ENCODE measurements at regions not wholly inside any gene's neighbourhood (a gene's known extent, or its start where the extent isn't known, plus 50 kb on each side); places are given as distances from the start of the nearest gene placed in this dataset.

DNA sequence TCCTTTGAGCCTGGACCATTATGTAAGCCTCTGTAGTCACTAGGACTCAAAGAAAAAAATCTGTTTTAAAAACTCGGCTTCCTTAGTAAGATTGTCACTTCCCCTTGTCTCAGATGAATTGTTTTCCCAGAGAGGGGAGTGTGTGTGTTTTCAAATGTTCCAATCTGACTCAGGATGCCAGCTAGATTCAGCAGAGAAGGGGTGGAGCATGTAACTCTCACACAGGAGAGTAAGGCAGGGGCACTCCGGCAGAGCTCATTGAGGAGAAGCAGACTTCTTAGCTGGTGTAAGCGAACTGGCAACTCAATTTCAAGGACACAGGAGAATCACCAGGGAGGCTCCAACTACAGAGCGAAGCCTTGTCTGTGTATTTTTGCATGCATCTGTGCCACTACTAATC lies 623.2 kb downstream of the LMO4 start:
- peak in 1 of 2 donors; percentile 17 for DNase-seq (ENCODE audit: low read depth in 2 of 2)

DNA sequence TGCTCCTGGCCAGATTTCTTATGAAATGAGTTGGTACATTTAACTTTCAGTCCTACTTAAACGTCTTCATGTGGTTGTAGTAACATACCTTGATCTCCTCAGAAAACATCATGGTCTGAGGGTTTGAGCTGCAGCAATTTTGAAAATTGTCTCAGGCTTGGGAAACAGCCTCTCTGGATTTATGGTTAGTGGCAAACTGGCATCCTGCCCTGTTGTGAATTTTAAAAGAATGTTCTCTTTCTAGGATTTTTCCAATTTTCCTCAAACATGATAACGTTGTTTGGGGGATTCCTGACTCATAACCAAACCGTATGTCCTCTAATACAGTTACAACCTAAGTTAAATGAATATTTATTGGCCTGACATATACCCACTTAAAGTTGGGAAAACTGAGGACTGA lies 624.4 kb downstream of the LMO4 start:
- no peak for DNase-seq (ENCODE audit: low read depth in 2 of 2)

DNA sequence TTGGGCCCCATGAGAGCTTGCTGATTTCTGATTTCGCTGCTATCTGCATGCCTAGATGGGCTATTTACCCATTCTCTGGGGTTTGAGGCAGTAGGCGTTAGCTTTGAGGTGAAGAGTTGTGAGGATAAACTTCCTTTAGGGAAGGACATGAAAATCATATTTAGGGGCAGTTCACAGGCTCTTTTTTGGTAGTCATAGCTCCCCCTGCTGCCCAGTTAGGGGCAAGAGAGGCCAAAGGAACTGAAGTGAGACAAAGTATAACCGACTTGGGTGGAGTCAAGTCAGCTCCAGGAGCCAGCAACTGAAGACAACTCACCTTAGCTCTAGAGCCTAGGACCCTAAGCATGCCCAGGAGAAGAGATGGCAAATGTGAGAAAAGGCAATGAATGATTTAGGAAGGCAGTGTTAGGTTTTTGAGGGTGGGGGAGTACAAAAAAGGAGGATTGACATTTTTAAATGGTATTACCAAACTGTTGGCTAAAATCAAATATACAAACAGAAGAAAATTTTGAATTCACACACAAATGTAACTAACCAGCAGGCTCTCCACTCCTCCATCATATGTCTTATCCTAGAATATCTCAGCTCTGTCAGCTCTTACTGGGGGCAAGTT lies 625.2 kb downstream of the LMO4 start:
- DNase-seq (ENCODE audit: low read depth in 2 of 2), result peak; percentile 71 to 72

DNA sequence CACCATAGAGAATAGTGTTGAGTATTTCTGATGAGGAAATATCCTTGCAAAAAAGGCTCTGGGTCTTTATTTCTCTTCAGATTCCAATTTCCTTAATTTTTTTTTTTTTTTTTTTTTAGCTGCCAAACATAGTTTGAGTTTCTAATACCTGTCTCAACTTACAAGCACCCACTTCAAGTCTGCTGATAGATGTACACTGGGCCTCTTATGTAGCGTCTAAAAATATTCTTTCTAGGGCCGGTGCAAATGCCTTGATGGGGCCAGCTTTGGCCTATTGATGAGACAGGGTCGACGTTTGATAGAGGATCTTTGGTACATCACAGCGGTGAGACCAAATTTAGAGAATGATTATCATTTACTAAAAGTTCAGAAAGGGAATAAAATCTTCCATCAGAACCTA lies 626.4 kb downstream of the LMO4 start:
- DNase-seq (ENCODE audit: low read depth in 2 of 2), result no peak

DNA sequence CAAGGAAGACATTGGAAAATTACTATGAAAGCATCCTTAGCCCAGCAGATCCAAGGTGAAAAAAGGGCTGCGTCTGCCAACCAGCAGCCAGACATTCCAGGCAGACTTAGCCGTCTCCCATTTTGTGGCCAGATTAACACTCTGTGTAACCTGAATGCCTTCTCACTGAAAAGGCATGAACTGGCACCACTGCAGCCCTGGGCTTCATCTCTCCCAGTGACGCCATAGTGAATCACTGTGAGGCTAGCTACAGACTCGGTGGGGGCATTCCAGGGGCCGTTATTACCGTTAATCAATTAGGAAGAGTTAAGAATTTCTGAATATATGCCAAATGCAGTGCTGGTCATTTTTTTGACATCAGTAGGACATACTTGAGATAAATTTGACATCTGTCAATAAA lies 627.4 kb downstream of the LMO4 start:
- peak in 1 of 2 donors; percentile 16 for DNase-seq (ENCODE audit: low read depth in 2 of 2)

DNA sequence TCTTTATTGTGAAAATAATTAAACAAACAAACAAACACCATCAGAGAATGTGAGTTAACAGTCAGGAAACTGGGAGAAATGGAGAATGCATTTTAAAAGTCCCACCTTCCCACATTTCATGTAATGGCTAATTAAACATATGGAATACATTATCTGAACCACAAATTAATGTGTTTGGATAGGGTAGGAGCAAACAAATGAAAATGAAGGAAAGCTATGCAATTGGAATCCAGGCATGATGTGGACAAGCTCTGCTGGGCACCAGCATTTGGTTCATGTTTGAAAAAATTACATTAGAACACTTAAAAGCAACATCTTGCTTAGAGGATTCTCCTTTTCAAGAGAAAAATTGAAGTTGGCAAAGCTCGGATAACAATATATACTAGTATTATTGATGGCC lies 628.1 kb downstream of the LMO4 start:
- no peak for DNase-seq (ENCODE audit: low read depth in 2 of 2)

DNA sequence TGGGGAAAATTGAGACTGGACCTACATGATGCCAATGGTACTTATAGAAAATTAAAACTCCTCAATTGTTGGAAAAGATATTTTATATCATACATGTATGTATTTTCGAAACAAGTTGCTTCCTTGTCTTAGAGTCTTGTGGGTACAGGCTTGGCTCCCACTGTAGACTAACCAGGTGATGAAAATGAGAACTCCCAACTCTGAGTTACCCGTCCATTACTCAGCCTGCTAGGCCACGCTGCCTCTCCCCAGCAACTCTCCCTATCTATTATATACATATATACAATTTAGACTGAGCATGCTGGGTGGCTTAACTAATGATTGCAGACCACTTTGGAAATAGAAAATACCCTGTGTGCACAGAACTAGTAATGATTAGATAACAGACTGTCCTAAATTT lies 628.7 kb downstream of the LMO4 start:
- no peak for DNase-seq (ENCODE audit: low read depth in 2 of 2)

DNA sequence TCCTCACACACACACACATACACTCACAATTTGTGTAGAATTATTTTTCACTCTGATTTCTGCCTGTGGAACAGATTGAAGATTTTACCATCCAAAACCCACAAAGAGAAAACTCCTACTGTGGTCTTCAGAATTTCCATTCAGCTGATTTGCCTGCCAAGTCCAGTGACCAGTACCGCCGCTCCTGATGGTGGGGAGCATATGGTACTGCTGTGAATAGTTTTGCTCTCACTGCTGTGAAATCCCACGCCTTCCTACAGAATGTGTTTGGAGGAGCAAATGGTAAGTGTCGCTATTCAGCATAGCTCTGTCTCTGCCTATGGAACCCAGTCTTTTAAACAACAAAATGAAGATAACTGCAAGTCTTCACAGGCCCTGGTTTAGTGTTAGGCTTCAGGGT lies 629.5 kb downstream of the LMO4 start:
- DNase-seq (ENCODE audit: low read depth in 2 of 2), result no peak

DNA sequence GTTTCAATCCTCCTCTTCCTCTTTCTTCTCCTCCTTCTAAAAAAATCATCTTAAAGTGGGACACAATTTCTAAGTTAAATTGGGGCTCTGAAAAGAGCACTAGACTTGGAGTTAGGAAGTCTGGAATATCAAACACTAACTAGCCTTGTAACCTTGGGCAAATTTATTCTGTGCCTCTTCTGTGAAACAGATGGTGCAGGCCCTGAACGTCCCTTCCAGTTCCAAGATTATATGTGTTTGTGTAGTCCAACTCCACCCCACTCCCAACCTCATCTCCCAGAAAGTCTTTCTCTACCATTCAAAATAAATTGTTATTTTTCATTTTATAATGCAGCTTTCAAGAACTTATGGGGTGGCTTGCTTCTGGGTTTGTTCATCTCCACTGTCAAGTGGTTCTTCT lies 630.0 kb downstream of the LMO4 start:
- no peak for DNase-seq (ENCODE audit: low read depth in 2 of 2)

DNA sequence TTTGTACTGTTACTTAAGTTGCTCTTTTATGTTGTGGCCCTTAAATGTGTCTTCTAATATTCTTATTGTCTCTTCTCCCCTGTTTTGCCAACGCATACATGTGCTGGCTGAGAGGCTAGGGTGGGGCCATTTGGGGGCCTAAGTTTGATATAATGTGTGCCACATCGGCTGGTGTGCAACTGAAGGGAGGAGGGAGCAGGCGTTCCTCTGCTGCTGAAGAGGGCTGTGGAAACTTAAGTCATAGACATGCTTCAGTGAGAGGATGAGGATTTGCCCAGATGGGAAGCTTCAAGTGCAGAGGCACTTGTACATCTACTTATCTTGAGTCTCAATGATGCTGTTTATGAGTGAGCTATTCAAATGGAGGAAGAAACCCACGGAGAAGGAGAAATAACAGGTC lies 630.6 kb downstream of the LMO4 start:
- DNase-seq (ENCODE audit: low read depth in 2 of 2), result no peak

DNA sequence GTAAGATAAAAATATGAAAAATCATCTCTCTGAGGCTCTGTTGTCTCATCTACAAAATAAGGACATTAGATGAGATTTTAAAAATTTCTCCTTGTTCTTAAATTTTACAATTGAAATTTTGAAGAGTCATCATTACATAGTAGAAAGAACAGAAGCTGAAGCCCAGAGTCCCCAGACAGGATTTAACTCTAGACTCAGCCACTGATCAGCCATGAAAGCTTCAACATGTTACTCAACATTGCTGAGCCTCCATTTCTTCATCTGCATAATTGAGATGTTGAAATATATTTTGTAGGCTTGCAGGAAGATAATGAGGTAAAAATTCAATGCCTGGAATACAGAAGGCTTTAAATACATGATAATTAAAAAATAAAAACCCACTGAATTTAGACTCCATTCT lies 633.3 kb downstream of the LMO4 start:
- no peak for DNase-seq (ENCODE audit: low read depth in 2 of 2)

DNA sequence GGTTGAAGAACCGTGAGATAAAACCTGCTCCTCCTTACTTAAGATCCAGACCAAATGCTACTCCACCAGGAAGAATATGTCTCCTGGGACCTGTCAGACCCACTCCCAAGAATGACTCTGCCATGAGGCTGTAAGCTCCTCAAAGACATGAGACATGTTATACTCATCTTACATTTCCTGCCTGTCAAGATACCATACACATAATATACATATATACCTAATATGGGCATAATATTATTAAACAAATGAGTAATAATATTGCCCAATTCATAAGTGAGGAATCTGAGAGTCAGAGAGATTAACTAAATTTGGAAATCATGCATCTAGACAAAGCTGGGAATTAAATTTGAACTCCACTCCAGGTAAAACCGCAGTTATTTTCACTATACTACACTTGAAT lies 634.9 kb downstream of the LMO4 start:
- no peak for DNase-seq (ENCODE audit: low read depth in 2 of 2)

DNA sequence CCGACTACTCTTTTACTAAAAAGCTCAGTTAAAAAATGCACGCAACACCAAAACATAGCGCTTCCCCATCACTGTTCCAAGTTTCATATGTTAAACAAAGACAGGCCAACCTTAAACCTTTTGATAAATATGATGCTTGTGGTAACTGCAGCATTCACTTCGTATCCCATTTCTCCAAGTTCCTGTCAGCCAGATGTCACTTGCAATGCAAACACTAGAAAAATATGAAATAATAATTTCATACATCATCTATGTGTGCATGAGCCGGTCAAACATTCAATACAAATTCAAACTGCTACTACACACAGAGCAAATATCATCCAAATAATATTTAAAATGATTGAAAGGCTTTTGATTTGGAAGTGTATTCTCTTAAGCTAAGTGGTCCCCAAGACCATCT lies 636.5 kb downstream of the LMO4 start:
- DNase-seq (ENCODE audit: low read depth in 2 of 2), result no peak

DNA sequence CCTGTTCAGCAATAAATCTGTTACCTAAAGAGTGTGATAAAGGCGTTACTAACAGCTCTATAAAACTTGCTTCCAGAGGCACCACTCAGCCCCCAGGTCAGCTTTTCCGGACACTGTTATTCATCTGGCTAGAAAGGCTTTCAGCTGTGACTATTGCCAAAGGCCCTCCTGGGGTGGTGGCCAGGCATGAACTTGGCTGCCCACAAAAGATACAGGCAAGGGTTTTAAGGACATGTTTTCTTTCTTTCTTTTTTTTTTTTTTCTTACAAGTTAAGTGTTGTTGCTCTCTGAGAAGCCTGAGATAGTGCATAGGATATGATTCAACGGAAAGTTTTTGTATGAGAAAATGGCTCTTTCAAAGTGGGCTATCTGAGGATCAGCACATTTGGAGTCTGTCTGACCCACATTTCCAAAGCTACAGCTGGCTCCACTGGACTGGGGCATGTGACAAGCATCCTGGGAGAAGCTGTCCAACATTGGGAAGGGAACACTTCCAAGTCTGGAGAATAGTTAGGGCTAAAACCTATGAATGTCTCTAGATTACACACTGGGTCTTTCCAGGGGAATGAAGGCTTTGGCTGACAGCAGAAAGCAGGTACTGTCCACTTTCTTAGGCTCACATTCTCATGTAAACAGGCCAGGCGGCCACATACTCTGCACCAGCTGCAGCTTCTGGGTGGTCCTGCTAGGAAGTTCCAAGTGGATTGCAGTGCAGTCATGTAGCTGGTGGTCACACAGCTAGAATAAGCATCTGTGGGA lies 639.7 kb downstream of the LMO4 start:
- peak in 1 of 2 donors; percentile 2 for DNase-seq (ENCODE audit: low read depth in 2 of 2)

DNA sequence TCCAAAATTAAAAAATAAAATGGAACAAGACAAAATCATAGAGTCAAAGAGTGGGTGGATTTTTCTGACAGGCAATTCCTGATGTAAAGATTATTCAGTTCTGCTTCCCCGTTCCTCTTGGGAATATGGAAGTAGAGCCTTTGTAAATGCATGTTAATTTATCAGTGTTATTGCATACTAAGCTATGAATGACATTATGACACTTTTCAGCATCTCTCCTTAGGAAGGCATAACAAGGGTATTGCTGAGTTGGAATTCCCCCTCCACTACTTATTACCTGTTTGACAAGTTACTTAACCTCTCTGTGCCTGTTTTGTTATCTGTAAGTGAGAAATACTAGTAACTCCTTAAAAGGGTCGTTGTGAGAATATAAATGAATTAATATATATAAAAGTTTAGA lies 640.4 kb downstream of the LMO4 start:
- DNase-seq (ENCODE audit: low read depth in 2 of 2), result no peak

DNA sequence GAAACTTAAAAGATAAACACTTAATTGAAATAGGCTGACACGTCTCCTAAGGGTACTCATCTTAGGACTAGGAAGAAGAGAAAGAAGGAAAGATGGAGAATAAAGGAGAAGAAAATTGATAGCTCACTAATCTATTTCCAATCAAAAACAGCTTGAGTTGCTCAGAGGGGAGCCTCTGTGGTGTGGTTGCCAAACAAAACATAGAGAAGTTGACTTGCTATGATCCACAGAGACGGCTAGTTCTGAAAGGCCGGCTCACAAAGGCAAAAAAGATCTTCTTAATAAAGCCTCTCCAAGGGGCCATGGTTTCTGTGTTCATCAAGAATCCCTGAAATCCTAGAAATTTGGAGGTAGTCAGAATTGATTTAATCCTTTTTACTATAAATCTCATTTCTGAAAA lies 644.1 kb downstream of the LMO4 start:
- no peak for DNase-seq (ENCODE audit: low read depth in 2 of 2)

DNA sequence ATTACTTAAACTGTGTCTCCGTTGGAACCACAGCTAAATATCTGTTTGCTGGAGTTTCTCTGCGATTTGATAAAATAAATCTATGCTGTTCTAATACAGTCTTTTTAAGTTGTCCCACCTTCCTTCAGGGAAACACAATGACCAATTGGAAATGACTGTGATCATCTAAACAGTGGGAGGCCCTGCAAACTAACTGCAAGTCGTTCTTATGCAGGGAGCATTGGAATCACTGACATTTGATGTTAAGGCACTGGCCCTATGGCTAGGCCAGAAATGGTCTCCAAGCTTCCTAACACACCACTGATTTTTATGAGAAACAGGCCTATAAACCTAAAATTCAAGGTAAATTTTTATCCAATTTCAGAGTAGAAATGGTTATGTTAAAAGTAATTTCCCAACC lies 645.2 kb downstream of the LMO4 start:
- no peak for DNase-seq (ENCODE audit: low read depth in 2 of 2)

DNA sequence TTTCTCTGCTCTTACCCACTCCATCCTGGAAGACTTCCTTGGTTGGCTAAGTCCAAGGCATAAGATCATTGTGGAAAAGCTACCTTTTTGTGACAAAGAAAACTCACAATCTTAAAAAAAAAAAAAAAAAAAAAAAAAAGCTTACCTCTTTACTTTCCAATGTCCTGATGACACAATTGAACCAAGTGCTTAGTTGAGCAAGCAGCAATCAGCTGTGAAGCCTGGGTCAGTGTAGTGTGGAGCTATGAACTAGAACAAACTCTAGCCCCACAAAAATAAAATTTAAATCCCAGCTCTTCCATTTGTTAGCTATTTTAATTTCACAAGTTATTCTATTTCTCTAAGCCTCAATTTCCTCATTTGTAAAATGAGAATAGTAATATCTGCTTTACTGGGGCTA lies 647.6 kb downstream of the LMO4 start:
- no peak for DNase-seq (ENCODE audit: low read depth in 2 of 2)

DNA sequence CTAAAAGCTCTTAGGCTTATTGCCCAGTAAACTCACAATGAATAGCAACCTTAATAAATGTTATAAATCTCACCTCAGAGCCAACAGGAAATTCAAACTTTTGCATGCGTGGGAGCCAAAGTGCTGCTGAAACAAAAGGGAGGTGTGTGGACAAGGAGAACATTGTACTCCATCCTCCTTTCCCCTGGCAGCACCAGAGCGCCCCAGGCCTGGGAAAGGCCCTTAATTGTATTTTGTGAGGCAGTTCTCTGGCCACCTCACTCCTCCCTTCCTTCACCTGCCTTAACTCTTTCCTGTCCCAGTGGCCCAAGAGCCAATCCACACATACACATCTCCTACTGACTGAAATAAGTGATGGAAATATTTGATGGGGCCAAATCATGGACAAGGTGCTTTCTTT lies 648.5 kb downstream of the LMO4 start:
- no peak for DNase-seq (ENCODE audit: low read depth in 2 of 2)

DNA sequence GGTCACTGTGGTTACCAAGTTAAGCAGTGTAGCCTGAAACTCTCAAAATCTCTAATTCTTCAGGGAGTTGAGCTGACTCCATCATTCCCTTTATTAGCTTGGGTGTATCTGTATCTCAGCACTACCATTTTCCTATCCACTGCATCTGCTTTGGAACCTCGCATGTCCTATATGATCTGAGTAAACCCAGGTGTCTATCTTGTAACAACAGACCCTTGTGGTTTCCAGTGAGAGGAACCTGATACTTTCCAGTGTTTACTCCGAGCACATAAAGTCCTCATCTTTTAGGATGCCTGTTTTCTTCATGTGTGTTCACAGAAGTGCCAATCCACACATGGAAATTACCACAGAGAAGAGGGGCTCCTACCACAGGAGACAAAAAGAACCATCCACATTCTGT lies 650.4 kb downstream of the LMO4 start:
- no peak for DNase-seq (ENCODE audit: low read depth in 2 of 2)

DNA sequence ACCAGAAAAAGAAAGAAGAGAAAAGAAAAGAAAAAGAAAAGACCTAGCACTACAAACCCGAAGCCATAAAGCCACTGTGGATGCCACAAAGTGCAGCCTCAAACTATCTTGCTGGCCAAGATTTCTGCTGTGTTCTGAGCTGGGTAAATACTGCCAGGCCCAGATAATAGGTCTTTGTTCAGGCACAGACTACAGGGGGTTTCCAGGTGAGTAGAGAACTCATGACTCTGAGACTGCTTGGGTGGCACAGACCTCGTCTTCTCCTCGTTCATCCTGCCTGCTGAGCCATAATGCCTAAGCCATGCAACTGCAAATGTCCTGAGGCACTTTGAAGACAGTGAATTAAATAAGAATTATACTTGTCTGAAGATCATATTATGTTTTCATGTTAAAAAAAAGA lies 651.8 kb downstream of the LMO4 start:
- DNase-seq (ENCODE audit: low read depth in 2 of 2), result no peak

DNA sequence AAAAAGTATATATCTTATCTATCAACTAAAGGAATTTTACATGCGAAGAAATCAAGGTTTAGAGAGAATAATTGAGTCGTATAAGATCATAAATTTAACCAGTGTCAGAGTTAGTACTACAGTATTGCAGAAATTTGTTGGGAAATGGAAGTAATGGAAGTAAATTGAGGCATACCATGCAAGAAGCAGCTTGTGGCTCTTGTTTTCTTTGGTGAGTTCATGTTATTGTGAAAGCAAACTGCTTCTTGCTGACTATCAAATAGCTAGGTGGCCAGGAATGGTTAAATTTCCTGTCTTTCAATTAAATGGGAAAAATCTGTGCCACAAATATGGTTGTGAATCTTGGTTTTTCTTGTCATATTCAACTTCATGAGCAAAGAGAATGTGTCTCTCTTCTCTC lies 652.7 kb downstream of the LMO4 start:
- DNase-seq (ENCODE audit: low read depth in 2 of 2), result no peak

DNA sequence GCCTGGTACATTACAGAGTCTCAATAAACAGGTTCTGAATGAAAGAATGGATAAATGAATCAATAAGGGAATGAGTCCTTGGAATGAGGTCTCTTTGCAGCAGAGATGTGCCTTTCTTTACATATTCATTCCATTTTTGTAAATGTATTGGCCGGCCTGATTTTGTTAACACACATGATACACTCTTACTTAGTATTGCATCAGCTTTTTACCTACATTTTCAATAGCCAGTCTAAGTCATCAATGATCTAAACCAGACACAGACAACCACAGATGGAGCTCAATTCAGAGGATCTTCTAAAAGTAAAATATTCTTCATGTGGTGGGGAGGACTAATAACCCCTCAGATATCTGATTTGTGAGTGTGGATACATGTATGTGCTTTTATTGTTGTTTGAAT lies 653.1 kb downstream of the LMO4 start:
- no peak for DNase-seq (ENCODE audit: low read depth in 2 of 2)

DNA sequence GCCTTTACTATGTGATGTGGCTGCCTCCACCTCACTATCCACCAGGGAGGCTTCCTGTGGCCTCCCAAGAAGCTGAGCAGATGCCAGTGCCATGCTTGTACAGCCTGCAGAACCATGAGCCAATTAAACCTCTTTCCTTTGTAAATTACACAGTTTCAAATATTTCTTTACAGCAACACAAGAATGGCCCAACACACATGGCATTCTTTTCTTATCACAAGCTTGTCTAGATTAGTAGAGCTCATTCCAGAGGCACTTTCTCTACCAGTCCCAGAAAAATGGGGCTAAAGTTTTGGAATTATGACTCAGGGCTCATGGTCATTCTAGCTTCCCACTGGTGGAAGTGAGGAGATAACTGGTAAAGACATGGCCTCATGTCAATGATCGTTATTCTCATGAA lies 655.2 kb downstream of the LMO4 start:
- DNase-seq (ENCODE audit: low read depth in 2 of 2), result no peak
